ENCODE measurements at regions not wholly inside any gene's neighbourhood (a gene's known extent, or its start where the extent isn't known, plus 50 kb on each side); places are given as distances from the start of the nearest gene placed in this dataset.
"Not testable (repeated sequence)": the region's sequence is repeated elsewhere in the genome, so short reads cannot be mapped to it uniquely, and the experiment has no call there.

GRCh38 chr1:149418782-149419181, 56.1 kb upstream of the NBPF19 start:
- intact Hi-C loops (cut with micrococcal nuclease); DNase-seq (ENCODE audit: low spot score); H3K36me3 Mint-ChIP-seq (ENCODE audit: low read depth); H3K27me3 Mint-ChIP-seq (ENCODE audit: low read depth); H3K27ac Mint-ChIP-seq; H3K4me3 Mint-ChIP-seq (ENCODE audit: low read depth); H3K4me1 Mint-ChIP-seq (ENCODE audit: low read depth); H3K9me3 Mint-ChIP-seq: not testable (repeated sequence)

GRCh38 chr1:149423122-149423521, 51.7 kb upstream of the NBPF19 start:
- intact Hi-C loops (cut with micrococcal nuclease); H3K27me3 Mint-ChIP-seq (ENCODE audit: low read depth); H3K36me3 Mint-ChIP-seq (ENCODE audit: low read depth); H3K4me1 Mint-ChIP-seq (ENCODE audit: low read depth); H3K27ac Mint-ChIP-seq; DNase-seq (ENCODE audit: low spot score); H3K4me3 Mint-ChIP-seq (ENCODE audit: low read depth); H3K9me3 Mint-ChIP-seq: not testable (repeated sequence)

Data from activated T-helper 2 cell treated with anti-CD3 and anti-CD28 coated beads, Interferon-gamma antibody, Interleukin-2, Interleukin-4, amounts not matched to agents 10 μg/mL and 5 μg/mL and 100 μg/mL, durations not matched to agents 14 hours and 24 hours and 36 hours (primary cell).